ENCODE measurements at regions not wholly inside any gene's neighbourhood (a gene's known extent, or its start where the extent isn't known, plus 50 kb on each side); places are given as distances from the start of the nearest gene placed in this dataset.

DNA sequence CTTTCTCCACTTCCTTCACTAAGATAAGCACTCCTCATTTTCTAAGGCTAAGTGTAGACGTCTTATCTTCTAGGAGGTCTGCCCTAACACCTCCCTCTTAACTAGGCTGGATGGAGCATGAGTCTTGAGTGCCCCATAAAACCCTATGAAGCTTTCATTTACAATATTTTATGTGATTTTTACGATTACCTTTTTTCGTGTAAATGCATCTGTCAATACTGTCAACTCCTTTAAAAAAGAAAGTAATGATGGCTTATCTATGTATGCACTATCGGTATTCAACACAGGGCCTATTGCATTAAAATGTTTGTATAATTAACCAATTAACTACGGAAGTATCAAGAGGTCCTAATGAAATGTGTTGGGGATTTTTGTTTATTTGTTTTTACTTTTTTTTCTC, 156.0 kb upstream of the FAM83B start:
- H3K4me3 ChIP-seq (ENCODE audit: low read length) = no peak overlapping the region
- ATAC-seq = no peak
- H3K27me3 ChIP-seq (ENCODE audit: control insufficient read depth, insufficient read depth) = no peaks in the 10 kb centered on the region
- no peaks in the 10 kb centered on the region for H3K4me1 ChIP-seq (ENCODE audit: control insufficient read depth, insufficient read depth, low read length)
- WGBS = 62% methylated on average over 5 of the region's 5 CpGs
- no peak overlapping the region for H3K27ac ChIP-seq (ENCODE audit: low read length)
- DNase-seq = no peak
- no peaks in the 10 kb centered on the region for H3K9me3 ChIP-seq (ENCODE audit: control insufficient read depth, low read length)
- intact Hi-C loops (cut with DNase I) = no loop called here

GRCh38 chr6:54694928-54695532, 151.5 kb upstream of the FAM83B start:
- no peaks in the 10 kb centered on the region for H3K9me3 ChIP-seq (ENCODE audit: control insufficient read depth, low read length)
- no peak for DNase-seq
- no peak overlapping the region for H3K4me3 ChIP-seq (ENCODE audit: low read length)
- no peaks in the 10 kb centered on the region for H3K4me1 ChIP-seq (ENCODE audit: control insufficient read depth, insufficient read depth, low read length)
- H3K27ac ChIP-seq (ENCODE audit: low read length) = no peak overlapping the region
- intact Hi-C loops (cut with DNase I) = no loop called here
- WGBS = 91% methylated on average over 3 of the region's 3 CpGs
- H3K27me3 ChIP-seq (ENCODE audit: control insufficient read depth, insufficient read depth) = no peaks in the 10 kb centered on the region
- ATAC-seq = no peak

DNA sequence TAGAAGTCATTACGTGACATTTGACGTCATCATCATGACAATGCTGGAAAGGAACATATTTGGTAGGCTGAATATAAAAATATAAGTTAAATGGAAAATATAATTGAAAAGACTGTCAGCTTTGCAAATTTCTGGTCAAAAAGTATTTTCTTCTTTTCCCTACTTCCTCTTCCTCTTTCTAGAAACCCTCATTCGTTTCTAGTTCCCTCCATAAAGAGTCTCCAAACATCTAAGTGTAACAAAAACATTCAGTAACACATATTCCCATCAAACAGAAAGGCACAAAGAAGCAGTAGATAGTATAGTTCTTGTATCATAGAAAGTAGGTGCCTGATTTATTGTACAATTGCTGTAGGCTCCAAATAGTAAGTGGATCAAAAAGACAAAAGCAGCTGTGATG, 150.8 kb upstream of the FAM83B start:
- H3K4me1 ChIP-seq (ENCODE audit: control insufficient read depth, insufficient read depth, low read length) = no peaks in the 10 kb centered on the region
- no peak for ATAC-seq
- intact Hi-C loops (cut with DNase I) = no loop called here
- no peaks in the 10 kb centered on the region for H3K9me3 ChIP-seq (ENCODE audit: control insufficient read depth, low read length)
- no peak overlapping the region for H3K27ac ChIP-seq (ENCODE audit: low read length)
- DNase-seq = no peak
- no peak overlapping the region for H3K4me3 ChIP-seq (ENCODE audit: low read length)
- no peaks in the 10 kb centered on the region for H3K27me3 ChIP-seq (ENCODE audit: control insufficient read depth, insufficient read depth)
- 72% methylated on average over 3 of the region's 3 CpGs for WGBS

- intact Hi-C loops (cut with DNase I) = no loop called here
- H3K9me3 ChIP-seq (ENCODE audit: control insufficient read depth, low read length) = no peaks in the 10 kb centered on the region
- DNase-seq = no peak
- ATAC-seq = no peak
- H3K27ac ChIP-seq (ENCODE audit: low read length) = no peak overlapping the region
- no peak overlapping the region for H3K4me3 ChIP-seq (ENCODE audit: low read length)
- no peaks in the 10 kb centered on the region for H3K4me1 ChIP-seq (ENCODE audit: control insufficient read depth, insufficient read depth, low read length)
- H3K27me3 ChIP-seq (ENCODE audit: control insufficient read depth, insufficient read depth) = no peaks in the 10 kb centered on the region
- WGBS = 24% methylated on average over 3 of the region's 3 CpGs
Observed at GRCh38 chr6:54697424-54697823, 149.1 kb upstream of the FAM83B start.

DNA sequence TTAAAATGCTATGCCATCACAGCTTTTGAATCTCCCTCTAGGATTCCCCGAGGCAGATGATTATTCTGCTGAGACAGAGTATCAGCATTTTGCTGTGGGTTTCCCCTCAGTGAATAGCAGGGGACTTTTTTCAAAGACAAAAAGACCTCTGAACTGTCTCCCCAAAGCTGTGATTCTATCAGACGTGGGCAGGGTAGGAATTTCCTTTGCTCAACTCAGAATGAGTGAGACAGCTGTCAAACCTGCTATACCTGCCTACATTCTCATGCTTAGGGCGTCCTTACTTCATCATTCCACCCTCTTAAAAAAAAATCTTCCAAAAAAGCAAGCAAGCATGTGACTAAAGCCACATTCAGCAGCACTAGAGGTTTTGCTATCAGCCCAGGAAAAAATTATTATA, 147.6 kb upstream of the FAM83B start:
- H3K4me1 ChIP-seq (ENCODE audit: control insufficient read depth, insufficient read depth, low read length) = no peaks in the 10 kb centered on the region
- 35% methylated on average over 3 of the region's 3 CpGs for WGBS
- H3K27me3 ChIP-seq (ENCODE audit: control insufficient read depth, insufficient read depth) = no peaks in the 10 kb centered on the region
- no peak overlapping the region for H3K4me3 ChIP-seq (ENCODE audit: low read length)
- H3K27ac ChIP-seq (ENCODE audit: low read length) = no peak overlapping the region
- H3K9me3 ChIP-seq (ENCODE audit: control insufficient read depth, low read length) = no peaks in the 10 kb centered on the region
- intact Hi-C loops (cut with DNase I) = no loop called here
- DNase-seq (no peak), ATAC-seq (no peak)

- intact Hi-C loops (cut with DNase I) = no loop called here
- WGBS = 78% methylated on average over 2 of the region's 2 CpGs
- Histone ChIP-seq H3K9me3 (ENCODE audit: control insufficient read depth, low read length) (no peaks in the 10 kb centered on the region), H3K27ac (ENCODE audit: low read length) (no peak overlapping the region), H3K4me3 (ENCODE audit: low read length) (no peak overlapping the region), H3K4me1 (ENCODE audit: control insufficient read depth, insufficient read depth, low read length) (no peaks in the 10 kb centered on the region), H3K27me3 (ENCODE audit: control insufficient read depth, insufficient read depth) (no peaks in the 10 kb centered on the region)
- ATAC-seq (no peak), DNase-seq (no peak)
Observed at GRCh38 chr6:54700158-54700557, 146.4 kb upstream of the FAM83B start.

- H3K4me3 ChIP-seq (ENCODE audit: low read length) = no peak overlapping the region
- H3K4me1 ChIP-seq (ENCODE audit: control insufficient read depth, insufficient read depth, low read length) = no peaks in the 10 kb centered on the region
- no peaks in the 10 kb centered on the region for H3K9me3 ChIP-seq (ENCODE audit: control insufficient read depth, low read length)
- no peak for DNase-seq
- no peak overlapping the region for H3K27ac ChIP-seq (ENCODE audit: low read length)
- intact Hi-C loops (cut with DNase I) = no loop called here
- 80% methylated on average over 3 of the region's 3 CpGs for WGBS
- H3K27me3 ChIP-seq (ENCODE audit: control insufficient read depth, insufficient read depth) = no peaks in the 10 kb centered on the region
- no peak for ATAC-seq
Observed at GRCh38 chr6:54702772-54703171, 143.8 kb upstream of the FAM83B start.

- Histone ChIP-seq H3K4me1 (ENCODE audit: control insufficient read depth, insufficient read depth, low read length) (no peaks in the 10 kb centered on the region), H3K27me3 (ENCODE audit: control insufficient read depth, insufficient read depth) (no peaks in the 10 kb centered on the region), H3K4me3 (ENCODE audit: low read length) (no peak overlapping the region), H3K9me3 (ENCODE audit: control insufficient read depth, low read length) (no peaks in the 10 kb centered on the region), H3K27ac (ENCODE audit: low read length) (no peak overlapping the region)
- intact Hi-C loops (cut with DNase I) = no loop called here
- WGBS = 77% methylated on average over 3 of the region's 3 CpGs
- ATAC-seq = no peak
- no peak for DNase-seq
Observed at GRCh38 chr6:54706391-54706790, 140.2 kb upstream of the FAM83B start.

DNA sequence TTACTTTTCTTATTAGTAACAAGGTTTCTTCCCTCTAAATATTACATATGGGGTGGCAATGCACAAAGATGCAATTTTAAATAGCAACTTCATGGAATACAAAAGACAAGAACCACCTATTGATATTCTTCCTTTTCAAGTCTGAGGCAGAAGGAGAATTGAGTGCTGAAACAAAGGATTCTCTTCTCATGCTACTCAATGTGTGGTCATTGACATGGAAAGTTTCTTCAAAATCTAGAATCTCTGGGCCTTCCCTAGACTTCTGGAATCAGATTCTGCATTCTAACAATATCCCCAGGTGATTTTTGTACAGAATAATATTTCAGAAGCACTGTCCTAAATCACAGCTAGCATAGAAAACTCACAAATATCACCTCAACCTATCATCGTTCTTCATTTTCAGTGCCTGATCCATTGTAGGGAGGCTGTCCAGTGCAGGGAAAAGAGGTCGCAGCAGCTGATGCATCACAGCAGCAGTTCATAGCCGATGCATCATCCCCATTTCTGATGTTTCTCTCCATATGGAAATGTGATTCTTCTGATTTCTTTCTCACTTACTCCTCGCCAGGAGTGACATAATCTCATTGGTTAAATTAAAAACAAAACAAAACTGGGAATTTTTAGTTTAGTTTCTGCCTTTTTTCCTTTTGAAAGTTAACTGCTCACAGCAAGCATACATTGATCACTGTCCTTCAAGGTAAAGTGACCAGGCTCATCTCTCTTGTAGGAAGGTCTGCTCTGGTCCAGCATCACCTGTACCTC, 139.5 kb upstream of the FAM83B start:
- Histone ChIP-seq H3K27ac (ENCODE audit: low read length) (no peak overlapping the region), H3K4me1 (ENCODE audit: control insufficient read depth, insufficient read depth, low read length) (no peaks in the 10 kb centered on the region), H3K9me3 (ENCODE audit: control insufficient read depth, low read length) (no peaks in the 10 kb centered on the region), H3K4me3 (ENCODE audit: low read length) (no peak overlapping the region), H3K27me3 (ENCODE audit: control insufficient read depth, insufficient read depth) (no peaks in the 10 kb centered on the region)
- intact Hi-C loops (cut with DNase I) = no loop called here
- DNase-seq (no peak), ATAC-seq (no peak)
- 71% methylated on average over 4 of the region's 4 CpGs for WGBS

DNA sequence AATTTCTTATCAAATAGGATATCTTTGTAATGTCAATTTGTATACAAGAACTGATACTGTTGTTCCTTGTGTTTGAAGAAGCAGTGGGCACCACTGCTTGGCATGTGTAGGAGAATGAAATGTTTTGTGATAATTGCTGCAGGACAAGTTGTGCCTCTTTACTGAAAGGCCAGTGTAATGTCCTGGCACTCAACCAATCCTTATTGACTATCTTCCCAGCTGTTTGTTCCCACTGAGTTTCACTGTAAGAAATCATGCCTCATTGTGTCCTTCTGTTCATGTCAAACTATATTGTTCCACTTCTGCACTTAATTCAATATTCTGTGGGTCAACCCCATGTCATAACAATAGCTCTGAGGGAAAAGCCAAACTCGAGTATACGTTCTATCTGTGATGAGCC, 136.1 kb upstream of the FAM83B start:
- DNase-seq (no peak), ATAC-seq (peak; percentile 52 to 77)
- H3K9me3 ChIP-seq (ENCODE audit: control insufficient read depth, low read length) = no peaks in the 10 kb centered on the region
- H3K27me3 ChIP-seq (ENCODE audit: control insufficient read depth, insufficient read depth) = no peaks in the 10 kb centered on the region
- no peak overlapping the region for H3K4me3 ChIP-seq (ENCODE audit: low read length)
- no peaks in the 10 kb centered on the region for H3K4me1 ChIP-seq (ENCODE audit: control insufficient read depth, insufficient read depth, low read length)
- WGBS = 45% methylated on average over 2 of the region's 2 CpGs
- peak overlapping the region; percentile 67 for H3K27ac ChIP-seq (ENCODE audit: low read length)
- intact Hi-C loops (cut with DNase I) = no loop called here

GRCh38 chr6:54716010-54716409, 130.6 kb upstream of the FAM83B start:
- intact Hi-C loops (cut with DNase I) = loop anchor here in 1 of 4 donors (5.0 kb wide), 1 partner anchor 351 kb away; no protein-coding TSS in a partner anchor
- no peak for ATAC-seq
- no peak overlapping the region for H3K4me3 ChIP-seq (ENCODE audit: low read length)
- no peaks in the 10 kb centered on the region for H3K4me1 ChIP-seq (ENCODE audit: control insufficient read depth, insufficient read depth, low read length)
- WGBS = 87% methylated on average over 6 of the region's 6 CpGs
- no peak overlapping the region for H3K27ac ChIP-seq (ENCODE audit: low read length)
- no peaks in the 10 kb centered on the region for H3K27me3 ChIP-seq (ENCODE audit: control insufficient read depth, insufficient read depth)
- no peak for DNase-seq
- H3K9me3 ChIP-seq (ENCODE audit: control insufficient read depth, low read length) = no peaks in the 10 kb centered on the region
